ENCODE measurements at regions not wholly inside any gene's neighbourhood (a gene's known extent, or its start where the extent isn't known, plus 50 kb on each side); places are given as distances from the start of the nearest gene placed in this dataset.
"Not testable (repeated sequence)": the region's sequence is repeated elsewhere in the genome, so short reads cannot be mapped to it uniquely, and the experiment has no call there.

DNA sequence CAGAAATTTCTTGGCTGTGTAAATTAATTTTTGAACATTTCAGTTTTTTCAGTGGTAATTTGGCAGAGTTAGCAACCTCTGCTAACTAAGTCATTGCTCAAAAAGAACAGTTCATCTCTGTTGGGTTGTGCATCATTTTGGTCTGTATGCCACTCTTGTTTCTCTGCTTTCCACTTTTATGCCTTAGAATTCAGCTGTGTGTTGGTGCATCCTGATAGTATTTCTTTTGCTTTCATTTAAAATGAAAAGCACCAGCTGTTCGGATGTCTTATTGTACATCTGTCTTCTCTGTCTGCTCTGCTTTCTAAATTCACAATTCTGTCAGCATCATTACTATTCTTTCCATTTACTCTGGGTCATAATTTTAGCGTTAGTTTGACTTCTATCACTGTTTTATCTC lies 388.2 kb upstream of the NDST4 start:
- no peak for DNase-seq (ENCODE audit: low read depth)
- no peak overlapping the region for H3K4me3 ChIP-seq (ENCODE audit: low read depth, low read length)
- TF ChIP-seq, protein P1, sequence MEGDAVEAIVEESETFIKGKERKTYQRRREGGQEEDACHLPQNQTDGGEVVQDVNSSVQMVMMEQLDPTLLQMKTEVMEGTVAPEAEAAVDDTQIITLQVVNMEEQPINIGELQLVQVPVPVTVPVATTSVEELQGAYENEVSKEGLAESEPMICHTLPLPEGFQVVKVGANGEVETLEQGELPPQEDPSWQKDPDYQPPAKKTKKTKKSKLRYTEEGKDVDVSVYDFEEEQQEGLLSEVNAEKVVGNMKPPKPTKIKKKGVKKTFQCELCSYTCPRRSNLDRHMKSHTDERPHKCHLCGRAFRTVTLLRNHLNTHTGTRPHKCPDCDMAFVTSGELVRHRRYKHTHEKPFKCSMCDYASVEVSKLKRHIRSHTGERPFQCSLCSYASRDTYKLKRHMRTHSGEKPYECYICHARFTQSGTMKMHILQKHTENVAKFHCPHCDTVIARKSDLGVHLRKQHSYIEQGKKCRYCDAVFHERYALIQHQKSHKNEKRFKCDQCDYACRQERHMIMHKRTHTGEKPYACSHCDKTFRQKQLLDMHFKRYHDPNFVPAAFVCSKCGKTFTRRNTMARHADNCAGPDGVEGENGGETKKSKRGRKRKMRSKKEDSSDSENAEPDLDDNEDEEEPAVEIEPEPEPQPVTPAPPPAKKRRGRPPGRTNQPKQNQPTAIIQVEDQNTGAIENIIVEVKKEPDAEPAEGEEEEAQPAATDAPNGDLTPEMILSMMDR (IDR thresholded peaks at IDR 0.05; ENCODE audit: control insufficient read depth, extremely low read depth, insufficient read depth), result no peak

DNA sequence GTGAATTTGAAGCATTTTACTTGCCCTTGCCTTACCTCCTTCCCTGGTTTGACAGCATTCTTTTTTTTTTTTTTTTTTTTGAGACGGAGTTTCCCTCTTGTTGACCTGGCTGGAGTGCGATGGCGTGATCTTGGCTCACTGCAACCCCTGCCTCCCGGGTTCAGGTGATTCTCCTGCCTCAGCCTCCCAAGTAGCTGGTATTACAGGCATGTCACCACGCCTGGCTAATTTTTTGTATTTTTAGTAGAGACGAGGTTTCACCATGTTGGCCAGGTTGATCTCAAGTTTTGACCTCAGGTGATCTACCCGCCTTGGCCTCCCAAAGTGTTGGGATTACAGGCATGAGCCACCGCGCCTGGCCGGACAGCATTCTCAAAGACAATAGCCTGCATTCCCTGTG lies 380.4 kb upstream of the NDST4 start:
- H3K4me3 ChIP-seq (ENCODE audit: low read depth, low read length); DNase-seq (ENCODE audit: low read depth): not testable (repeated sequence)

DNA sequence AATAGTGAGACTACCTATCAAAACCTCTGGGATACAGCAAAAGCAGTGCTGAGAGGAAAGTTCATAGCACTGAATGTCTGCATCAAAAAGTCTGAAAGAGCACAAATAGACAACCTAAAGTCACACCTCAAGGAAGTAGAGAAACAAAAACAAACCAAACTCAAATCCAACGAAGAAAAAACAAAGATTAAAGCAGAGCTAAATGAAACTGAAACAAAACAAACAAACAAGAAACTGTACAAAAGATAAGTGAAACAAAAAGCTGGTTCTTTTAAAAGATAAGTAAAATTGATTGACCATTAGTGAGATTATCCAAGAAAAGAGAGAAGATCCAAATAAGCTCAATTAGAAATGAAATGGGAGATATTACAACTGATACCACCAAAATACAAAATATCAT lies 378.3 kb upstream of the NDST4 start:
- DNase-seq (ENCODE audit: low read depth), result no peak
- H3K4me3 ChIP-seq (ENCODE audit: low read depth, low read length), result no peak overlapping the region
- TF ChIP-seq, protein P1 (IDR thresholded peaks at IDR 0.05; ENCODE audit: control insufficient read depth, extremely low read depth, insufficient read depth), result no peak

DNA sequence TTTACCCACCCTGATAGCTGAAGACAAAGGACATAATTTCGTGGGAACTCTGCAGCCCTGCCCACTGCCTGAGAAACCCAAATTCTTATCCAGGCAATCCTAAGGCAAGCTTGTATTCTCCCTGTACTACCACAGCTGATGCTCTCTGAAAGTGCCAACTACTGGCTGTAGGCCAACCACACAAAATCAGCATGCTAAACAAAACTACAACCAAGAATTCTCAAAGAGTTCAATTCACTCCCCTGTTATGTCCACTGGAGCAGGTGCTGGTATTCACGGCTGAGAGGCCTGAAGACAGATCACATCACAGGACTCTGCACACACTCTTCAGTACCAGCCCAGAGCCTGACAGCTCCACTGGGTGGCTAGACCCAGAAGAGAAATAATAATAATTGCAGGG lies 375.9 kb upstream of the NDST4 start:
- TF ChIP-seq, protein P1 (IDR thresholded peaks at IDR 0.05; ENCODE audit: control insufficient read depth, extremely low read depth, insufficient read depth), result no peak
- H3K4me3 ChIP-seq (ENCODE audit: low read depth, low read length), result no peak overlapping the region
- no peak for DNase-seq (ENCODE audit: low read depth)

DNA sequence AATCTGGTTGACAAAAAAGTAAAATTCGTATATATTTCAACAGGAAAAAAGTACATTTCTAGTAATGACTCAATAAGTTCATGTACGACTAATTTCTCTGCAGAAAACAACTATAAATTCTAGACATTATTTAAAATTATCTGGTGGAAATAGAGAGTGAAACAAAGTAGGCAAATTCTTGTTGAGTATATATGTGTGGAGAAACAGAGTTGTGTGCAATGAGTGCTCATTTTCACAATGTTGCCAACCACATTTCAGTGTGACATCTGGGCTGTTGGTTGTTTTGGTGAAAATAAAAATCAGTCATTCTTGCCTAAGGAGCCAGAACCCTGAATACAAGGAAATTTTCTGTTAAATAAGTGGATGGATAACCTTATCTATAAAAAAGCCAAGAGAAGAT lies 372.0 kb upstream of the NDST4 start:
- TF ChIP-seq, protein P1 (IDR thresholded peaks at IDR 0.05; ENCODE audit: control insufficient read depth, extremely low read depth, insufficient read depth), result no peak

DNA sequence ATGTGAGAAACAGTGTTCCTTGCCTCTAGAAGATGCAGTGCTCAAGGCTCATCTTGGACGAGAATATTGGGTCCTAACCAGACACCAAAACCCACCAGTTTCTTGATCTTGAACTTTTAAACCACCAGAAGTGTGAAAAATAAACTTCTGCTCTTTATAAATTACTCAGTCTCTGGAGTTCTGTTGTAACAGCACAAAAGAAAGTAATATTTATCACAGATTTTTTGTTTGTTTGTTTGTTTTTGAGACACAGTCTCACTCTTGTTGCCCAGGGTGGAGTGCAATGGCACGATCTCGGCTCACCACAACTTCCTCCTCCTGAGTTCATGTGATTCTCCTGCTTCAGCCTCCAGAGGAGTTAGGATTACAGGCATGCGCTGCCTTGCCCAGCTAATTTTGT lies 371.1 kb upstream of the NDST4 start:
- TF ChIP-seq, protein P1 (IDR thresholded peaks at IDR 0.05; ENCODE audit: control insufficient read depth, extremely low read depth, insufficient read depth), result no peak
- no peak overlapping the region for H3K4me3 ChIP-seq (ENCODE audit: low read depth, low read length)
- DNase-seq (ENCODE audit: low read depth), result no peak

More for the DNA sequence above, 372.0 kb upstream of the NDST4 start:
- DNase-seq (ENCODE audit: low read depth), result no peak
- H3K4me3 ChIP-seq (ENCODE audit: low read depth, low read length), result no peak overlapping the region

DNA sequence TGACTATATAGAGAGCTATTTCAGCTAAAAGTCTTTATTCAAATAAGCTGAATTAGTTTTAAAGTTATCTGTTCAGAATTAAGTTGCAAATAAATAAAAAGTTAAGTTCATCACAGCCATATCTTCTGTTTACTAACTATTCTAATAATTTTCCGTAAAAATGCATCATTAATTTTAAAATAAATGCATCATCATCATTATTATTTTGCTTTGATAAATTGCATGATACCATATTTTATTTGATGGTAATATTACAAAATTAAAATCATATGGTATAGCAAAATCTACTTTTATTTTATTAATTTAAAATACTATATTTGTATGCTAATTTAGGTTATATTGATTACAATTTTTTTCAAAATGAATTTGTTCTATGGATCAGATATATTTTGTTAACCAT lies 357.3 kb upstream of the NDST4 start:
- TF ChIP-seq, protein P1 (IDR thresholded peaks at IDR 0.05; ENCODE audit: control insufficient read depth, extremely low read depth, insufficient read depth), result no peak
- no peak for DNase-seq (ENCODE audit: low read depth)
- H3K4me3 ChIP-seq (ENCODE audit: low read depth, low read length), result no peak overlapping the region

DNA sequence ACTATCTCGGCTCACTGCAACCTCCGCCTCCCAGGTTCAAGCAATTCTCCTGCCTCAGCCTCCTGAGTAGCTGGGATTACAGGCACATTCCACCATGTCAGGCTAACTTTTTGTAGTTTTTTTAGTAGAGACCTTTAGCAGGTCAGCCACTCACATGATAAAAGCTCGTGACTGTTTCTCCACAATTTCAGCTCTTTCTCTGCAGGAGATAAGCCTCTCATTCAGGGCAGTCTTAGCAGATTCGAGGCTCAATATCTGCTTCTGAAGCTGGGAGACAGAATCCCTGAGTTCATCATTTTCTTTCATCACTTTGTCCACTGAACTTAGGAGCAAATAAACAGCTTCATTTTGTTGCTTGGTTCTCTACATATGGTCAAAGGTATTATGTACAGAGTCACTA lies 345.9 kb upstream of the NDST4 start:
- H3K4me3 ChIP-seq (ENCODE audit: low read depth, low read length); DNase-seq (ENCODE audit: low read depth): not testable (repeated sequence)

Measured in LNCaP clone FGC (cell line).